ACC112 (cell line): ENCODE measurements at regions not wholly inside any gene's neighbourhood (a gene's known extent, or its start where the extent isn't known, plus 50 kb on each side); places are given as distances from the start of the nearest gene placed in this dataset.
"Not testable (repeated sequence)": the region's sequence is repeated elsewhere in the genome, so short reads cannot be mapped to it uniquely, and the experiment has no call there.

ENCODE experiments used
- H2AFZ ChIP-seq: fragments of 200-600 bp; sonication (generic); one replicate; pipeline ENCODE4 v1.6.0; 2017; ENCODE audit warnings: antibody characterized with exemption, low read length; ENCODE audit not compliant: unreplicated experiment
- H3K27ac ChIP-seq: fragments of 200-600 bp; sonication (generic); 2 replicates; pipeline ENCODE4 v1.5.1; 2014; ENCODE audit warnings: low read depth, mild to moderate bottlenecking, antibody characterized with exemption, low read length, moderate library complexity
- H3K27me3 ChIP-seq: fragments of 200-600 bp; sonication (generic); 2 replicates; pipeline ENCODE4 v1.6.1; 2014; ENCODE audit warnings: mild to moderate bottlenecking, antibody characterized with exemption, low read length, moderate library complexity, mixed read lengths; ENCODE audit not compliant: insufficient read depth
- H3K36me3 ChIP-seq: fragments of 200-600 bp; sonication (generic); 2 replicates; pipeline ENCODE4 v1.6.1; 2016; ENCODE audit warnings: mild to moderate bottlenecking, antibody characterized with exemption, low read length, moderate library complexity, mixed read lengths; ENCODE audit not compliant: insufficient read depth
- H3K4me1 ChIP-seq: fragments of 200-600 bp; sonication (generic); one replicate; pipeline ENCODE4 v1.6.1; 2016; ENCODE audit warnings: low read length, mixed read lengths; ENCODE audit not compliant: insufficient read depth, unreplicated experiment, control insufficient read depth
- H3K4me3 ChIP-seq: fragments of 200-600 bp; sonication (generic); 2 replicates; pipeline ENCODE4 v1.5.1; 2014; ENCODE audit warnings: mild to moderate bottlenecking, low read depth, low read length
- H3K79me2 ChIP-seq: fragments of 200-600 bp; sonication (generic); one replicate; pipeline ENCODE4 v1.6.0; 2016; ENCODE audit warnings: low read length; ENCODE audit not compliant: control insufficient read depth, unreplicated experiment, insufficient read depth

GRCh38 chr19:28296506-28296905 is 916.4 kb downstream of the UQCRFS1 start:
- H3K4me1 ChIP-seq: peaks cover 13% of the 10 kb centered on the region
- no peak overlapping the region for H2AFZ ChIP-seq
- H3K27ac ChIP-seq: no peak overlapping the region
- no peaks in the 10 kb centered on the region for H3K79me2 ChIP-seq
- H3K36me3 ChIP-seq: no peaks in the 10 kb centered on the region
- H3K27me3 ChIP-seq: no peaks in the 10 kb centered on the region
- no peak overlapping the region for H3K4me3 ChIP-seq

DNA sequence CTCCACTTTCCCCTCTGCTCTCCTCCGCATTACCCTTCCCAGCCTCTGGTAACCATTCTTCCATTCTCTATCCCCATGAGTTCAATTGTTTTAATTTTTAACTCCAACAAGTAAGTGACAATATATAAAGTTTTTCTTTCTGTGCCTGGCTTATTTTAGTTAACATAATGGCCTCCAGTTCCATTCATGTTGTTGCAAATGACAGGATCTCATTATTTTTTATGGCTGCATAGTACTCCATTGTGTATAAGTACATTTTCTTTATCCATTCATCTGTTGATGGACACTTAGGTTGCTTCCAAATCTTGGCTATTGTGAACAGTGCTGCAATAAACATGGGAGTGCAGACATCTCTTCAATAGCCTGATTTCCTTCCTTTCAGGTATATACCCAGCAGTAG is 918.0 kb downstream of the UQCRFS1 start:
- not testable (repeated sequence) for H3K27me3 ChIP-seq, H2AFZ ChIP-seq, H3K4me3 ChIP-seq, H3K27ac ChIP-seq, H3K36me3 ChIP-seq, H3K79me2 ChIP-seq
- peaks cover 14% of the 10 kb centered on the region for H3K4me1 ChIP-seq

- no peaks in the 10 kb centered on the region for H3K36me3 ChIP-seq
- H3K4me3 ChIP-seq: no peak overlapping the region
- H3K27ac ChIP-seq: no peak overlapping the region
- peaks cover 16% of the 10 kb centered on the region for H3K4me1 ChIP-seq
- H3K79me2 ChIP-seq: no peaks in the 10 kb centered on the region
- no peak overlapping the region for H2AFZ ChIP-seq
- no peaks in the 10 kb centered on the region for H3K27me3 ChIP-seq
Measured at GRCh38 chr19:28294395-28294794, 918.6 kb downstream of the UQCRFS1 start.

DNA sequence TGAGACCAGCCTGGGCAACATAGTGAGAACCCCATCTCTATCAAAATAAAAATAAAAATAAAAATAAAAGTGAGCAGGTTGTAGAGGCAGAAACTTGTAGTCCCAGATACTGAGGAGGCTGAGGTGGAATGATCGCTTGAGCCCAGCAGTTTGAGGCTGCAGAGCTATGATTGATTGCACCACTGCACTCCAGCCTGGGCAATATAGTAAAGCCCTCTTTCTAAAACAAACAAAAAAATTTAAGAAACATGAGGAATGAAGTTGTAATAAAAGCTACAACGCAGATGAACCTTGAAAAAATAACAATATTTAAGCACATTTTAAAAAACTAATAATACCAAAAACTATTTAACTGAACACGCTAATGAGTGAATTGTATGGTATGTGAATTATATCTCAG is 919.3 kb downstream of the UQCRFS1 start:
- Histone ChIP-seq H2AFZ (no peak overlapping the region), H3K27ac (no peak overlapping the region), H3K79me2 (no peaks in the 10 kb centered on the region)

DNA sequence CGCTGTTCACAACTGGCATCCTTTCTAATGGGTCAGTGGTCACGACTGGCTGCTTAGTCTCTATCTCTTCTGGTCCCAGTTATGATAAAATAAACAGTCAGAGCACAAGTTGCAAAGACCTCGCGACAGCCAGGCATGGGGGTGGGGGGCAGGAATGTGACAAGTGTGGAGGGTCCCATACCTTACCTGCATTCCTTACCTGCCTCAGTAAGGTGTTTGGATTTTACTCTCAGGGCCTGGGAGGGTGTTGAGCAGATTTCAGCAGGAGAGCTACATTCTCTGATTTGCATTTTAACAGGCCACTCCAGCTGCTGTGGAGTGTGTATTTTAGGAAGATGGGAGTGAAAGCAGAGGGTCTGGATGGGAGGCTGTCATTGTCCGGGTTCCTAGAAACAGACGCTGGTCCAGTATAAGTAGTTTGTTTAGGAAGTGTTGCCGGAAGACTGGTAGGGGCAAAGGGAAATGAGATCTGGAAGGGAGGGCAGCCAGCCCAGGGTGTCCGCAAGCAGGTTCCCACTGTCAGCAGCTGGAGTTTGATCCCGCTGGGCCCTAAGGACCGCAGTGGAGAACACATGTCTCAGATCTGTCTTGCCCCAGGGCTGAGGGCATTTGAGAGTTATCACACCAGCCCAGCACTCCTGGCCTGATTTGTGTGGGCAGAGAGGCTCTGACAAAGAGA is 920.0 kb downstream of the UQCRFS1 start:
- Histone ChIP-seq H3K36me3 (no peaks in the 10 kb centered on the region), H2AFZ (no peak overlapping the region), H3K27me3 (no peaks in the 10 kb centered on the region), H3K4me3 (no peak overlapping the region), H3K79me2 (no peaks in the 10 kb centered on the region), H3K4me1 (peaks cover 16% of the 10 kb centered on the region), H3K27ac (no peak overlapping the region)

More for the DNA sequence above, 919.3 kb downstream of the UQCRFS1 start:
- Histone ChIP-seq H3K4me3 (no peak overlapping the region), H3K27me3 (no peaks in the 10 kb centered on the region), H3K36me3 (no peaks in the 10 kb centered on the region), H3K4me1 (peaks cover 16% of the 10 kb centered on the region)

DNA sequence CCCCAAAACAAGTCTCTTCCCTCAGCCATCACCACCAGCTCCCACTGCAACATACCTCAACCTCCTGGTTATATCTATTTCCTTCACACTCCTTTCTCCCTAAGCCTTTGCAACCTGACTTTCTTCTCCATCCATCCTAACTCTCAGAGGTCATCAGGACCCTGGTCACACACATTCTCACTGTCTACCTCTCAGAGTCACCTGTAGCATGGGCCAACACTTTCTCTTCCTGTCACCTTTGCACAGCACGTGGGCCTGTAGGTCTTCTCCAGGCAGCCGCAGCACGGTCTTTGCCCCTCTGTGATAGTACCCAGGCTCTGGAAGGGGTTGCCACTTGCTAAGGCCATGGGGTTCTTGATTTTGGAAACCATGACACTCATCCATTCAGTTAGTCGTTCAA is 921.1 kb downstream of the UQCRFS1 start:
- no peak overlapping the region for H3K27ac ChIP-seq
- no peak overlapping the region for H3K4me3 ChIP-seq
- H3K4me1 ChIP-seq: peaks cover 16% of the 10 kb centered on the region

GRCh38 chr19:28290963-28291657 is 921.8 kb downstream of the UQCRFS1 start:
- no peaks in the 10 kb centered on the region for H3K27me3 ChIP-seq
- H3K4me3 ChIP-seq: no peak overlapping the region
- H3K79me2 ChIP-seq: no peaks in the 10 kb centered on the region
- H3K4me1 ChIP-seq: peaks cover 8% of the 10 kb centered on the region
- no peak overlapping the region for H3K27ac ChIP-seq
- H2AFZ ChIP-seq: no peak overlapping the region
- H3K36me3 ChIP-seq: no peaks in the 10 kb centered on the region

More for the DNA sequence above, 921.1 kb downstream of the UQCRFS1 start:
- Histone ChIP-seq H3K36me3 (no peaks in the 10 kb centered on the region), H3K79me2 (no peaks in the 10 kb centered on the region), H2AFZ (no peak overlapping the region), H3K27me3 (no peaks in the 10 kb centered on the region)

DNA sequence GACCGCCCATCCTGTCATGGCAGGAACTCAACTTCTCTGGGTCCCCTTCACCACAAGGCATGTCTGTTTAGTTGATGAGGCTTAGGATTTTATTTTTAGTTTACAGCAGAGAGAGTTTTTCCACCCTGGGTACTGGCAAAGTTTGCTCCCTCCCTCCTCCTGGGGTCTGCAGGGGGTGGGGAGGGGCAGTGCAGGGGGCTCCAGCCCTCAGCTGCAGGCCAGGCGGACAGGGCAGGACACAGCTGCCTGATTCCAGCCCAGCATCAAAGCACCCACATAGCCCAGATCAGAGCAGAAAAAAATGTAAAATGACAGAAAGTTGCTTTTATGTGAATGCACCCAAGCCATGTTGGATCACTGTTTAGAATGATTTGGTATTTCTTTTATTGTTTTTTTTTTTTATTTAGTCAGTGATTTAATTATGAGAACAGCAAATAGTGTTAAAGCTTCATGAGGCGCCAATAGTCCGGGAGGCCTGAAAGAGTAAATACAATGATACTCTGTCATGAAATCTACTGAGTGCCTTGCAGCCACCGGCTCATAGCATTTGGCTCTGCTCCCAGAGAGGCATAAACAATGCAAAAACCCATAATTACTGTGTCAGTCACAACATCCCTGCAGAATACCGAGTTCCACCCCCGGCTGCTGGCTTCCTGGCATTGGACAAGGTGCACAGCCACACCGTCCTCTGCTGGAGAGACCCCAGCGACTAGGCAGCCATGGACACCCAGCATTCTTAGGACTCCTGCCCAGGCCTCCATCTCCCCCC is 923.5 kb downstream of the UQCRFS1 start:
- no peak overlapping the region for H3K4me3 ChIP-seq
- H3K4me1 ChIP-seq: peaks cover 7% of the 10 kb centered on the region
- H3K27ac ChIP-seq: no peak overlapping the region

GRCh38 chr19:28288572-28289264 is 924.2 kb downstream of the UQCRFS1 start:
- Histone ChIP-seq H3K79me2 (no peaks in the 10 kb centered on the region), H3K4me3 (no peak overlapping the region), H3K27ac (no peak overlapping the region), H3K36me3 (no peaks in the 10 kb centered on the region), H3K27me3 (no peaks in the 10 kb centered on the region), H3K4me1 (peaks cover 3% of the 10 kb centered on the region), H2AFZ (no peak overlapping the region)

More for the DNA sequence above, 923.5 kb downstream of the UQCRFS1 start:
- Histone ChIP-seq H3K79me2 (no peaks in the 10 kb centered on the region), H3K27me3 (no peaks in the 10 kb centered on the region), H3K36me3 (no peaks in the 10 kb centered on the region), H2AFZ (no peak overlapping the region)

GRCh38 chr19:28285917-28286316 is 927.0 kb downstream of the UQCRFS1 start:
- H3K79me2 ChIP-seq: no peaks in the 10 kb centered on the region
- H3K27me3 ChIP-seq: no peaks in the 10 kb centered on the region
- no peak overlapping the region for H3K4me3 ChIP-seq
- no peak overlapping the region for H3K27ac ChIP-seq
- H3K4me1 ChIP-seq: peaks cover 3% of the 10 kb centered on the region
- no peak overlapping the region for H2AFZ ChIP-seq
- no peaks in the 10 kb centered on the region for H3K36me3 ChIP-seq
